H9 (cell line): ENCODE measurements at regions not wholly inside any gene's neighbourhood (a gene's known extent, or its start where the extent isn't known, plus 50 kb on each side); places are given as distances from the start of the nearest gene placed in this dataset.

Experiments
- DNase-seq: peaks from one replicate; pipeline ENCODE4 v3.0.0-alpha.2; 2017
- H2AFZ ChIP-seq: one replicate; pipeline ENCODE4 v1.6.1; 2013; ENCODE audit warnings: mild to moderate bottlenecking, low read length, control low read depth, moderate library complexity
- H2AK5ac ChIP-seq: 2 replicates; pipeline ENCODE4 v1.6.1; 2013; ENCODE audit warnings: low read length, control low read depth, mixed read lengths; ENCODE audit not compliant: insufficient read length
- H2BK120ac ChIP-seq: one replicate; pipeline ENCODE4 v1.6.1; 2013; ENCODE audit warnings: low read depth, mild to moderate bottlenecking, low read length, control low read depth, inconsistent platforms; ENCODE audit not compliant: poor library complexity, severe bottlenecking
- H2BK12ac ChIP-seq: 2 replicates; pipeline ENCODE4 v1.6.1; 2013; ENCODE audit warnings: low read length, control low read depth, mixed read lengths, low read depth; ENCODE audit not compliant: insufficient read length
- H2BK15ac ChIP-seq: 2 replicates; pipeline ENCODE4 v1.6.1; 2013; ENCODE audit warnings: low read depth, low read length, control low read depth
- H2BK20ac ChIP-seq: one replicate; pipeline ENCODE4 v1.6.1; 2013; ENCODE audit warnings: low read depth, mild to moderate bottlenecking, low read length, control low read depth, inconsistent platforms; ENCODE audit not compliant: poor library complexity, severe bottlenecking
- H2BK5ac ChIP-seq: 2 replicates; pipeline ENCODE4 v1.6.1; 2013; ENCODE audit warnings: low read length, control low read depth, mixed read lengths; ENCODE audit not compliant: insufficient read length
- H3K14ac ChIP-seq: 2 replicates; pipeline ENCODE4 v1.6.1; 2013; ENCODE audit warnings: low read length, control low read depth; ENCODE audit not compliant: insufficient read depth
- H3K18ac ChIP-seq: 2 replicates; pipeline ENCODE4 v1.6.1; 2013; ENCODE audit warnings: low read depth, mild to moderate bottlenecking, mixed read lengths, low read length, control low read depth; ENCODE audit not compliant: insufficient read length
- H3K23ac ChIP-seq: 2 replicates; pipeline ENCODE4 v1.6.1; 2013; ENCODE audit warnings: low read length, control low read depth, mixed read lengths, low read depth; ENCODE audit not compliant: insufficient read length
- H3K23me2 ChIP-seq: 2 replicates; pipeline ENCODE4 v1.6.1; 2013; ENCODE audit warnings: low read depth, mild to moderate bottlenecking, mixed read lengths, low read length, control low read depth; ENCODE audit not compliant: insufficient read length, poor library complexity, severe bottlenecking
- H3K27ac ChIP-seq: 2 replicates; pipeline ENCODE4 v1.5.1; 2013; ENCODE audit warnings: low read length, control low read depth, mixed read lengths, low read depth; ENCODE audit not compliant: insufficient read length
- H3K27me3 ChIP-seq: 2 replicates; pipeline ENCODE4 v1.6.1; 2013; ENCODE audit warnings: low read length, control low read depth, inconsistent platforms; ENCODE audit not compliant: insufficient read depth
- H3K4ac ChIP-seq: 2 replicates; pipeline ENCODE4 v1.6.1; 2013; ENCODE audit warnings: low read depth, mild to moderate bottlenecking, control low read depth, inconsistent platforms, low read length, moderate library complexity
- H3K4me1 ChIP-seq: 2 replicates; pipeline ENCODE4 v1.6.1; 2013; ENCODE audit warnings: low read length, control low read depth, inconsistent platforms; ENCODE audit not compliant: insufficient read depth
- H3K4me2 ChIP-seq: 2 replicates; pipeline ENCODE4 v1.6.1; 2013; ENCODE audit warnings: low read length, control low read depth, mixed read lengths; ENCODE audit not compliant: insufficient read length, insufficient read depth
- H3K56ac ChIP-seq: 2 replicates; pipeline ENCODE4 v1.6.1; 2013; ENCODE audit warnings: low read depth, mild to moderate bottlenecking, mixed read lengths, low read length, control low read depth; ENCODE audit not compliant: insufficient read length
- H3K79me1 ChIP-seq: 2 replicates; pipeline ENCODE4 v1.6.1; 2013; ENCODE audit warnings: low read depth, mild to moderate bottlenecking, moderate library complexity, low read length, control low read depth, inconsistent platforms; ENCODE audit not compliant: insufficient read depth, poor library complexity, severe bottlenecking
- H3K79me2 ChIP-seq: 2 replicates; pipeline ENCODE4 v1.6.1; 2013; ENCODE audit warnings: low read length, control low read depth, inconsistent platforms; ENCODE audit not compliant: insufficient read depth
- H3K9ac ChIP-seq: 2 replicates; pipeline ENCODE4 v1.6.1; 2013; ENCODE audit warnings: low read length, control low read depth, mixed read lengths; ENCODE audit not compliant: insufficient read length; ENCODE audit errors: extremely low read depth
- H3K9me3 ChIP-seq: one replicate; pipeline ENCODE4 v1.6.1; 2013; ENCODE audit warnings: low read depth, low read length, inconsistent platforms; ENCODE audit not compliant: control insufficient read depth
- H3T11ph ChIP-seq: one replicate; pipeline ENCODE4 v1.6.1; 2013; ENCODE audit warnings: mild to moderate bottlenecking, low read length, control low read depth, inconsistent platforms
- H4K20me1 ChIP-seq: one replicate; pipeline ENCODE4 v1.6.1; 2013; ENCODE audit not compliant: control insufficient read depth, insufficient read length, insufficient read depth
- H4K5ac ChIP-seq: 2 replicates; pipeline ENCODE4 v1.6.1; 2013; ENCODE audit warnings: low read depth, mild to moderate bottlenecking, mixed read lengths, low read length, control low read depth; ENCODE audit not compliant: insufficient read length
- H4K8ac ChIP-seq: replicated peaks from 2 replicates; pipeline ENCODE4 v1.6.1; 2013; ENCODE audit warnings: low read length, control low read depth, mixed read lengths, low read depth; ENCODE audit not compliant: insufficient read length
- H4K91ac ChIP-seq: 2 replicates; pipeline ENCODE4 v1.6.1; 2013; ENCODE audit warnings: low read depth, mild to moderate bottlenecking, moderate library complexity, mixed read lengths, low read length, control low read depth; ENCODE audit not compliant: insufficient read length
- H3K27ac Mint-ChIP-seq, 3 experiments: 2 replicates in 2 of 3; 3 replicates in 1 of 3; pipeline ENCODE4 v1.8.0; 2020 to 2021; ENCODE audit warnings: mixed read lengths in 3 of 3, mild to moderate bottlenecking in 1 of 3, moderate library complexity in 1 of 3
- H3K27me3 Mint-ChIP-seq: 2 replicates; pipeline ENCODE4 v1.8.0; 2021; ENCODE audit warnings: low read depth, mild to moderate bottlenecking, moderate library complexity, mixed read lengths
- H3K36me3 Mint-ChIP-seq, 3 experiments: 2 replicates in 2 of 3; 3 replicates in 1 of 3; pipeline ENCODE4 v1.8.0; 2020 to 2021; ENCODE audit warnings: low read depth in 3 of 3, mixed read lengths in 3 of 3; ENCODE audit not compliant: insufficient read depth in 1 of 3
- H3K4me1 Mint-ChIP-seq, 2 experiments: 2 replicates each; pipeline ENCODE4 v1.8.0; 2020; ENCODE audit warnings: mixed read lengths in 2 of 2
- H3K4me3 Mint-ChIP-seq, 2 experiments: 2 replicates in 1 of 2; 3 replicates in 1 of 2; pipeline ENCODE4 v1.8.0; 2020 to 2021; ENCODE audit warnings: mild to moderate bottlenecking in 2 of 2, mixed read lengths in 2 of 2, moderate library complexity in 1 of 2
- H3K9me3 Mint-ChIP-seq, 2 experiments: 2 replicates in 1 of 2; 3 replicates in 1 of 2; pipeline ENCODE4 v1.8.0; 2020; ENCODE audit warnings: mild to moderate bottlenecking in 2 of 2, mixed read lengths in 2 of 2, moderate library complexity in 1 of 2
- WGBS: extraction: QIAGEN DNeasy Blood & Tissue Kit; methylation state at CpG from one replicate; pipeline ENCODE4 v1.1.7; 2013; ENCODE audit warnings: missing lambda C conversion rate, low lambda C conversion rate, mixed read lengths; ENCODE audit not compliant: insufficient read length; ENCODE audit errors: extremely low coverage; 5-methylcytosine and 5-hydroxymethylcytosine counted together
- TF ChIP-seq, protein P1 (sequence below): fragments of 200-600 bp; sonication (generic); conservative IDR thresholded peaks from 3 replicates; pipeline ENCODE4 v1.8.0; 2021; ENCODE audit warnings: antibody characterized with exemption, mild to moderate bottlenecking

GRCh38 chr1:81596341-81596740 is 204.4 kb upstream of the ADGRL2 start:
- no peaks in the 10 kb centered on the region for H3K79me1 ChIP-seq
- no peak overlapping the region for H4K5ac ChIP-seq
- no peak overlapping the region for H2BK120ac ChIP-seq
- no peak overlapping the region for H2BK12ac ChIP-seq
- no peak overlapping the region for H3K56ac ChIP-seq
- no peaks in the 10 kb centered on the region for H3K27me3 ChIP-seq
- no peak overlapping the region for H2BK15ac ChIP-seq
- H3K9ac ChIP-seq: no peak overlapping the region
- no CpG with 5 or more reads among the region's 14 CpGs for WGBS
- H3K4me2 ChIP-seq: no peak overlapping the region
- DNase-seq: no peak
- H2BK5ac ChIP-seq: no peak overlapping the region
- no peaks in the 10 kb centered on the region for H3K27me3 Mint-ChIP-seq
- no peak overlapping the region for H2AK5ac ChIP-seq
- H2BK20ac ChIP-seq: no peak overlapping the region
- peak overlapping the region; percentile 65 for H2AFZ ChIP-seq
- H4K20me1 ChIP-seq: no peaks in the 10 kb centered on the region
- TF ChIP-seq, protein P1, sequence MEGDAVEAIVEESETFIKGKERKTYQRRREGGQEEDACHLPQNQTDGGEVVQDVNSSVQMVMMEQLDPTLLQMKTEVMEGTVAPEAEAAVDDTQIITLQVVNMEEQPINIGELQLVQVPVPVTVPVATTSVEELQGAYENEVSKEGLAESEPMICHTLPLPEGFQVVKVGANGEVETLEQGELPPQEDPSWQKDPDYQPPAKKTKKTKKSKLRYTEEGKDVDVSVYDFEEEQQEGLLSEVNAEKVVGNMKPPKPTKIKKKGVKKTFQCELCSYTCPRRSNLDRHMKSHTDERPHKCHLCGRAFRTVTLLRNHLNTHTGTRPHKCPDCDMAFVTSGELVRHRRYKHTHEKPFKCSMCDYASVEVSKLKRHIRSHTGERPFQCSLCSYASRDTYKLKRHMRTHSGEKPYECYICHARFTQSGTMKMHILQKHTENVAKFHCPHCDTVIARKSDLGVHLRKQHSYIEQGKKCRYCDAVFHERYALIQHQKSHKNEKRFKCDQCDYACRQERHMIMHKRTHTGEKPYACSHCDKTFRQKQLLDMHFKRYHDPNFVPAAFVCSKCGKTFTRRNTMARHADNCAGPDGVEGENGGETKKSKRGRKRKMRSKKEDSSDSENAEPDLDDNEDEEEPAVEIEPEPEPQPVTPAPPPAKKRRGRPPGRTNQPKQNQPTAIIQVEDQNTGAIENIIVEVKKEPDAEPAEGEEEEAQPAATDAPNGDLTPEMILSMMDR: no peak
- H3K36me3 Mint-ChIP-seq: no peaks in the 10 kb centered on the region; a peak in 1 of 7 replicates
- no peak overlapping the region for H3T11ph ChIP-seq
- no peak overlapping the region for H3K27ac Mint-ChIP-seq
- H3K4ac ChIP-seq: no peak overlapping the region
- no peak overlapping the region for H4K8ac ChIP-seq
- peaks cover 3% of the 10 kb centered on the region; the same call in 1 of the 2 replicates for H3K4me1 ChIP-seq
- H3K79me2 ChIP-seq: no peaks in the 10 kb centered on the region
- no peaks in the 10 kb centered on the region for H3K23me2 ChIP-seq
- no peak overlapping the region for H3K27ac ChIP-seq
- H3K9me3 ChIP-seq: no peaks in the 10 kb centered on the region
- no peak overlapping the region for H3K4me3 Mint-ChIP-seq
- no peak overlapping the region for H4K91ac ChIP-seq
- peaks cover 14 to 17% of the 10 kb centered on the region in 2 experiments for H3K4me1 Mint-ChIP-seq
- H3K23ac ChIP-seq: no peak overlapping the region
- H3K14ac ChIP-seq: no peak overlapping the region
- no peak overlapping the region for H3K18ac ChIP-seq
- no peaks in the 10 kb centered on the region for H3K9me3 Mint-ChIP-seq
